ENCODE measurements at regions not wholly inside any gene's neighbourhood (a gene's known extent, or its start where the extent isn't known, plus 50 kb on each side); places are given as distances from the start of the nearest gene placed in this dataset.

DNA sequence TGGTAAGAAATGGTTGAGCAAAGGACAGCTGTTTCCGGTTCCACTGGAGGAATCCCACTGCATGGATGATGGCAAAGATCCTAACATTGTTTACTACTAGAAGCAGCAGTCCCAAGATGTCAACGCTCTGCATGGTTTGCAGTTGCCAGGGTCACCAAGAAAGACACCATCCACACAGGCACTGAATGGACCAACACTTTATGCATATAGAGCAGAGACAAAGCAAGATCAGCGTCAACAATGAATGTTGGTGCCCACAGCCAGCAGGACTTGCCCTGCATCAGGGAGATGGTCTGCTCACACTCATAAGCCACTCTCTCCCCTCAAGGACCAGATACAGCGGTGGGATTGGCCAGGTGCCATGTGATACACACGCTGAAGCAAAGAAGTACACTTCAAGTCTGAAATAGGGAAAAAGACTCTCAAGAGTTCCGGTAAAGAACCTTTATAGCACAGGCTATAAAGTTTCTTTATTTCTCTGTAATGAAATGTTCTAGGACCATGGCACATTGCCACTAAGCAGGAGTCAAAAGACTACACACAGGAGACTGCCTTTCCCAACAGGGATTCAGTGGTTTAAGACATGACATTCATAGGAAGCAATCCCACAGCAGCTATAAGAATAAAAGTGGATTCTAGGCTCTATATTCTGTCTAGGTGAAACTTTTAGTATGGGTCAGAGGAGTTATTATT lies 133.2 kb upstream of the EPHA4 start (continued):
- TF ChIP-seq NFE2L1 (tag; IDR thresholded peaks at IDR 0.05; ENCODE audit: borderline replicate concordance, low read depth) (no peak), HLTF (IDR thresholded peaks at IDR 0.05) (no peak), ZNF77 (CRISPR knock-in tag; IDR thresholded peaks at IDR 0.05) (no peak), MGA (IDR thresholded peaks at IDR 0.05) (no peak)

Measured in K562 (cell line).